Adrenal gland (tissue), 5 donors: ENCODE measurements at regions not wholly inside any gene's neighbourhood (a gene's known extent, or its start where the extent isn't known, plus 50 kb on each side); places are given as distances from the start of the nearest gene placed in this dataset.
"Not testable (repeated sequence)": the region's sequence is repeated elsewhere in the genome, so short reads cannot be mapped to it uniquely, and the experiment has no call there.

ENCODE experiments used
- CTCF ChIP-seq, 6 experiments: fragments of 450-650 bp in 4 of 6; fragments of 200-600 bp in 2 of 6; sonication (generic) in 1 of 6; IDR thresholded peaks; 1 replicate in 5 of 6; 2 replicates in 1 of 6; pipeline versions ENCODE4 v1.5.1 to v1.8.0; 2016 to 2021; ENCODE audit warnings: antibody characterized with exemption in 6 of 6, mild to moderate bottlenecking in 2 of 6, moderate library complexity in 1 of 6
- POLR2A ChIP-seq, 2 donors: fragments of 450-650 bp; IDR thresholded peaks; one replicate each; pipeline ENCODE4 v1.6.1; 2017; ENCODE audit warnings: antibody characterized with exemption in 2 of 2, mild to moderate bottlenecking in 2 of 2, moderate library complexity in 1 of 2
- donor health status: DM: no; HTN: no; CAD: no.

- not testable (repeated sequence) for TF ChIP-seq POLR2A, CTCF (IDR thresholded peaks at IDR 0.05)
These were observed 186.4 kb downstream of the LAT start for GRCh38 chr16:29171296-29171695.
